K562 (cell line): ENCODE measurements at regions not wholly inside any gene's neighbourhood (a gene's known extent, or its start where the extent isn't known, plus 50 kb on each side); places are given as distances from the start of the nearest gene placed in this dataset.

Experiments used
- CXXC5 ChIP-seq: fragments of 250-450 bp; sonication (Bioruptor Pico); IDR thresholded peaks from 2 replicates; pipeline ENCODE4 v1.8.0; 2022; ENCODE audit warnings: inconsistent platforms, mild to moderate bottlenecking, moderate library complexity
- DNMT1 ChIP-seq: fragments of 450-650 bp; IDR thresholded peaks from 2 replicates; pipeline ENCODE4 v1.6.1; 2016; ENCODE audit warnings: antibody characterized with exemption, mild to moderate bottlenecking
- KLF1 ChIP-seq: fragments of 450-650 bp; IDR thresholded peaks from 2 replicates; pipeline ENCODE4 v1.6.1; 2016; ENCODE audit warnings: missing genetic modification characterization, missing compliant biosample characterization
- KLF10 ChIP-seq: fragments of 250-450 bp; sonication (Bioruptor Pico); IDR thresholded peaks from 2 replicates; pipeline ENCODE4 v1.6.1; 2021; ENCODE audit warnings: matching md5 sums
- RAD51 ChIP-seq: fragments of 450-650 bp; IDR thresholded peaks from 2 replicates; pipeline ENCODE4 v1.7.1; 2016; ENCODE audit warnings: low read depth, mild to moderate bottlenecking, borderline replicate concordance
- TBP ChIP-seq: optimal IDR thresholded peaks from 2 replicates; pipeline ENCODE3; 2011; ENCODE audit warnings: low read depth, low read length, improper control_type of control experiment
- ZEB2 ChIP-seq: fragments of 450-650 bp; IDR thresholded peaks from 2 replicates; pipeline ENCODE4 v1.6.1; 2016
- ZNF212 ChIP-seq: fragments of 450-650 bp; formaldehyde crosslinking; IDR thresholded peaks from 2 replicates; pipeline ENCODE4 v1.4.0; 2020; ENCODE audit warnings: mild to moderate bottlenecking
- TF ChIP-seq, protein P1 (sequence below): fragments of 250-450 bp; sonication (Bioruptor Pico); IDR thresholded peaks from 2 replicates; pipeline ENCODE4 v1.4.0; 2020; ENCODE audit warnings: mild to moderate bottlenecking
- TF ChIP-seq, protein P2 (sequence below): fragments of 450-650 bp; IDR thresholded peaks from 2 replicates; pipeline ENCODE4 v1.6.1; 2016; ENCODE audit warnings: antibody characterized with exemption

DNA sequence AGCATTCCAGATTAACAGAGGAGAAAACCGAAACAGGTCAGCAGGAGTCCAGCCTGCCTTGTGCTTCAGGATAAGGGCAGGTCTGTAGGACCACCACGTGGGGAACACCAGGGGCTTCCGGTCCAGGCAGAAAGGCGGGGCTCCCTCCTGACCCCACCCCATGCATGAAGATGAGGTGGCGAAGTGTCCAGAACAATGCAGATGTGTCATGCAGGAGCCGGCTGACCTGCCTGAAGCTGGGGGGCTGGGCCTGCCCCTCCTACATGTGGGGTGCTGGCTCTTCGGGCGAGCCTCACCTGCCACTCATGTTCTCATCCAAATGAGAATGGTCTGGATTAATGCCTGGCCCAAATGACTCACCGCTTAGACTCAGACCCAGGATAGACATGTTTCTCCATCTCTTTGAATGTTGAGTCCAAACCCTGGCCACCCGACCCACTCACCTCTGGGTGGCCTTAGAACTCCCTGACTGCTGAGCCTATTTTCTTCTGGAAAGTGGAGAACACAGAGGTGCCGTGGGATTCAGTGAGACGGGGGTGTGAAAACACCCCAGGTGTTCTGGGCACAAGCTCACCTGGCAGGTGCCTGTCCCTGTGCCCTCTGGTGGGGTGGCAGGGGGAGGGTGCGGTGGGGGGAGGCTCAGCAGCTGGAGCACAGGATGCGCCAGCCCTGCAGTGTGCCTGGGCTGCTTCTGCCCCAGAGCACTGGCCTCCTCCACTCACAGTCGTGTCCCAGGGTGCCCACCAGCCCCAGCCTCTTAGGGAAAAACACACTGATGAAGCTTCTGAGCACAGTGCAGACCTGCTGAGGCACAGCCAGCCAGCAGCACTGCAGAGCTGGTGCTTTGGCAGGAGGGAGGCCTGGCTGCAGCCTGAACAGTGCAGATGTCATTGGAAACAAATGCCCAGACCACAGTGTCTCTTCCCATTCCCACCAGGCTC, 55.2 kb upstream of the GDF10 start (continued):
- TF ChIP-seq ZNF212 (CRISPR knock-in tag), result no peak
- TF ChIP-seq, protein P1, sequence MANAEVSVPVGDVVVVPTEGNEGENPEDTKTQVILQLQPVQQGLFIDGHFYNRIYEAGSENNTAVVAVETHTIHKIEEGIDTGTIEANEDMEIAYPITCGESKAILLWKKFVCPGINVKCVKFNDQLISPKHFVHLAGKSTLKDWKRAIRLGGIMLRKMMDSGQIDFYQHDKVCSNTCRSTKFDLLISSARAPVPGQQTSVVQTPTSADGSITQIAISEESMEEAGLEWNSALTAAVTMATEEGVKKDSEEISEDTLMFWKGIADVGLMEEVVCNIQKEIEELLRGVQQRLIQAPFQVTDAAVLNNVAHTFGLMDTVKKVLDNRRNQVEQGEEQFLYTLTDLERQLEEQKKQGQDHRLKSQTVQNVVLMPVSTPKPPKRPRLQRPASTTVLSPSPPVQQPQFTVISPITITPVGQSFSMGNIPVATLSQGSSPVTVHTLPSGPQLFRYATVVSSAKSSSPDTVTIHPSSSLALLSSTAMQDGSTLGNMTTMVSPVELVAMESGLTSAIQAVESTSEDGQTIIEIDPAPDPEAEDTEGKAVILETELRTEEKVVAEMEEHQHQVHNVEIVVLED (CRISPR knock-in tag), result no peak
- TF ChIP-seq KLF10 (CRISPR knock-in tag), result no peak
- TF ChIP-seq DNMT1, result no peak
- TF ChIP-seq ZEB2, result no peak
- no peak for TF ChIP-seq KLF1 (tag)
- no peak for TF ChIP-seq TBP
- TF ChIP-seq, protein P2, sequence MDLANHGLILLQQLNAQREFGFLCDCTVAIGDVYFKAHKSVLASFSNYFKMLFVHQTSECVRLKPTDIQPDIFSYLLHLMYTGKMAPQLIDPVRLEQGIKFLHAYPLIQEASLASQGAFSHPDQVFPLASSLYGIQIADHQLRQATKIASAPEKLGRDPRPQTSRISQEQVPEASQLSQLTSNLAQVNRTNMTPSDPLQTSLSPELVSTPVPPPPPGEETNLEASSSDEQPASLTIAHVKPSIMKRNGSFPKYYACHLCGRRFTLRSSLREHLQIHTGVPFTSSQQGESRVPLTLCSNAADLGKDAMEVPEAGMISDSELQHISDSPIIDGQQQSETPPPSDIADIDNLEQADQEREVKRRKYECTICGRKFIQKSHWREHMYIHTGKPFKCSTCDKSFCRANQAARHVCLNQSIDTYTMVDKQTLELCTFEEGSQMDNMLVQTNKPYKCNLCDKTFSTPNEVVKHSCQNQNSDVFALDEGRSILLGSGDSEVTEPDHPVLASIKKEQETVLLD, result no peak
- TF ChIP-seq RAD51, result no peak
- no peak for TF ChIP-seq CXXC5 (CRISPR knock-in tag)
